Medulla oblongata (tissue), 1 donor: ENCODE measurements at regions not wholly inside any gene's neighbourhood (a gene's known extent, or its start where the extent isn't known, plus 50 kb on each side); places are given as distances from the start of the nearest gene placed in this dataset.

ENCODE experiments used
- DNase-seq: peaks from one replicate; pipeline ENCODE4 v3.0.0-alpha.2; 2015; ENCODE audit errors: extremely low spot score

- DNase-seq = peak; percentile 19
These were observed 505.2 kb downstream of the PLPP3 start for GRCh38 chr1:56074007-56074651.

DNA sequence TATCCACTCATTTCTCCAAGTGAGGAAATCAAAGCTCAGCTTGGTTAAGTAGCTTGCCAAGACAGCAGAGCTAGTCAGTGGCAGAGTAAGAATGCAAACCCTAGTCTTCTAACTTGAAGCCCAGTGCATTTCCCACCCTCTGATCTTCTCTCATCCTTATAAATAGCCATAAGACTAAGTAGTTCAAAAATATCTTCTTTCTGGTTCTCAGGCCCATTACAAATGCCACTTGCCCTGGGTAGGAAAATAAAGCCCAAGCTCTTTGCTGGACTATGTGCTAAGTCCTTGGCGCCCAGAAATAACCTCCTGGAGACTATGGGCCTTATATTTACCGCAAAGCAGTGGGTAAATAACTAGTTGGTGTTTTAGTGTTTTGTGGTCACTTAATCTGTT is 505.8 kb downstream of the PLPP3 start:
- no peak for DNase-seq

- DNase-seq = no peak
These were observed 506.2 kb downstream of the PLPP3 start for GRCh38 chr1:56073206-56073605.

DNA sequence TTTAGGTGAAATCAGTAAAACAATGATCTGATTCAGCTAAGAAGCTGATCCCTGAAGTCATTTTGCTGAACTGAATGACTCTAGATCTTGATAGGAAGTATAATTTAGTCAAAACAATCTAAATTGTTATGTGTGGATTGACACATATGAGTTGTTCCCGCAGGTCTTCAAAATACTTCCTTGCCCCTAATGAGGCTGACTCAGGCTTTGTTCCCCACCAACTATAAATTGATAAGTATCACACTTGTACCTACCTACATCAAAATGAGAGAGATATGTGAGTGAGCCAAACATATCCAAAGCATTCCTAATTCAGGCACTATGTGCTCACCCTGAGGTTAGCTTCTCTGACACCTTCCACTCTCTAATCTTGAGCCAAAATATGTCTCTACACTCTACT is 507.1 kb downstream of the PLPP3 start:
- DNase-seq = no peak

DNA sequence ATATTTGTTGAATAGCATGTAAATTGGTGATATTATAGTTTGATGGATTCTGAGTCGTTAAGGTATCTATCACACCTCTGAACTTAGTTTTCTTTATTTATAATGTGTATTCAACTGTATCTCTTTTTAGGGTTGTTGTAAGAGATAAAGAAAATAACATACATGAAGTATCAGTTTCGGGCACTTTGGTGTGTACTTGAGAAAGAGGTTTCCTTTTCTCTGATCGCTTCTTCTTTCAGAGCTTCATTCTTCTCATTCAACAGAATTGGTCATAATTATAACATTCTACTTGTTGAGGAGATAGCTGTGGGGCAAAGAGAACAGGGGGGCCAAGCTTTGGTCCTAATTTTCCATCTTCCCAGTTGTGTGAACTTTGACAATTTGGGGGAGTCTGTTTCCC is 508.0 kb downstream of the PLPP3 start:
- DNase-seq = no peak

DNA sequence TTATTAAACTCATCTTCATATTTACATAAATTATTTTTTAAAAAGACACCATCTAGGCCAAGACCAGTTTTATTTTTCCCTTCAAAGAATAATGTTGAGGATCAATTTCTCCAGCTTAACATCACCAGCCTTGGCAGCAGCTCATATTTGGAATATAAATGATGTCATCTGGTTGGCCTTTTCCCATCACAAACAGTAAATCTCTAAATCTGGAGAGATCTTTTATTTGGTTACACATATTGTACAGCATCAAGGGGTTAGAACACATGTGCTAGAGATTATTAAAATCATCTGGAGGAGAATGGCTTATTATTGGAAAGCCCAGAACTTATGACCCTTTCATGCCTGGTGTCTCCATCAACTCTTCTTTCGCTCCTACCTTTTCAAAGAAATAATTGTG is 508.8 kb downstream of the PLPP3 start:
- DNase-seq = no peak

DNA sequence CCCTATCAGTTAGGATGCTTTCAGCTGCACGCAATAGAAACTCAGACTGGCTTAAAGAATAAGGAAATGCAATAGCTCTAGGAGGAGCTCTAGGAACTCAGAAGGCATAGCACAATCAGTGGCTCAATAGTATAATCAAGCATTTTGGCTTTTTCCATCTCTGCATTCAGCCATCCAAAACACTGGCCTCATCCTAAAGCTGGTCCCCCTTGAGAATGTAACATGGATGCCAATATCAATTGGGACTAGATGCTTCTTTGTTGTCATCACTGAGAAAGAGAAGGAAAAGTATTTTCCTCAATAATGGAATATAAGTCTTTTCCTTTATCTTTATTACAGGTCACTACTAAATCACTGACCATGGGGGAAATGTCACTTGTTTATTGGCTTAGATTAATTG is 509.5 kb downstream of the PLPP3 start:
- no peak for DNase-seq

- no peak for DNase-seq
These were observed 510.5 kb downstream of the PLPP3 start for GRCh38 chr1:56068908-56069307.

DNA sequence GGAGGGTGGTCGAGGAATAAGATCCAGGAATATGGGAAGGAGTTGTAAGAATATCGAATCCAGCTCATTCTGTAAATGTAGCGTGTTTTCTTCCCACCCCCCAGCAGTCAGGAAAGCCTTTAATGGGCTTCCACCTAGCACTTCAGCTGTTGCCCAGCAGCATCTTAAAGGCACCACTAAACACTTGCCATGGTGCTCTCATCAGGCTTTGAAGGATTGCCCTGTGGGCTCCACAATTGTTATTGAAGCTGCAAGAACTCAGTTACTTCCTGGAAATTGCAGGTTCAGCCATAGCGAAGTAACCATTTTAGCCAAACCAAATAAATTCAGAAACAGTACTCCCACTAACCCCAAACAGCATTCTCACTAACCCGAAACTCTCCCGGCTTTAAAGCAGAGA is 511.2 kb downstream of the PLPP3 start:
- DNase-seq = no peak

DNA sequence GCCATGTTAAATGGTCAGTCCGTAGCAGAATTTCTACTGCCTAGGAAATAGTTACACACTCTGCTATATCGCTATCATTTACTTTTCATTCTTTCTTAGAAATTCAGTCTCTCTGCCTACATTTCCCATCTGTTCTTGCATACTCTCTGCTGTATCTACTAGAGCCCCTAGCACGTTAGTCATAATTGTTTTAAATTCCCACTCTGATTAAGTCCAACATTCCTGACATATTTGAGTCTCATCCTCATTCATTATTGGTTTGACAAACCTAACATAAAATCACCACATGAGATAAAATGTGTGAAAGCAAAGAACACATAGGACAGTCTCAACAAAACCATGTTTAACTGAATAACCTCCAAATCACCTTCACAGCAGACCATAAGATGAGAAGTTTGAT is 513.6 kb downstream of the PLPP3 start:
- no peak for DNase-seq

DNA sequence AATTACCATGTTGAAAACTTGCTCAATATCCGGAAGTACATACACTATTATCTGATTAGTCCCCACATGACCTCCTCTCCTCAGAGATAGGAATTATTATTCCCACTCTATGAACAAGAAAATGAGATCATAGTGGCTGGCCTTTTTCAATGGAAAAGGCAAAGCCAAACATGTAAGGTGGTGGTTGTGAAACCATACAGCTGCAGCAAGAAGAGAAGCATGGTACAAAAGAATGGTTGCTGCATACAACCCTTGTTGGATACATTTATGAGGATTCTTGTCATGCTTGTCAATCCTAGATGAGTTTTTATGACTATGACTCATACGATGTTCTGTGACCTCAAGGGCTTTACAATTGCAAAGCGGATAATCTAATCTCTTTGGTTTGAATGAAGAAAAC is 514.7 kb downstream of the PLPP3 start:
- DNase-seq = no peak

DNA sequence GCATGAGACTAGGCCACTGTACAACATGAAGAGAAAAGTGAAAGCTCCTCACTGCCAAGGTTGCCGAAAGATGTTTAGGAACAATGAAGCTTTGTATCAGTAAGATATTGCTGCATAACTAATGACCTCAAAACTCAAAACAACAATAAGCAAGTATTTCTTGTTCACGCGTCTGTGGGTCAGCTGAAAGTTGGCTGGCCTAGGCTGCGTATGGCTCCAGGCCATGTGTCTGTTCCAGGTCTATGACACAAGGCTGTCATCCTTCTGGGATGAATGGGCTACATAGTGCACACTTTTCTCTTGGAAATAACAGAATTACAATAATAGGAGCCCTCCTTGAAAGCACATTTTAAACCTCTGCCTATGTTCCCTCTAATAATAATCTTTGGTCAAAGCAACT is 515.9 kb downstream of the PLPP3 start:
- peak; percentile 74 for DNase-seq

DNA sequence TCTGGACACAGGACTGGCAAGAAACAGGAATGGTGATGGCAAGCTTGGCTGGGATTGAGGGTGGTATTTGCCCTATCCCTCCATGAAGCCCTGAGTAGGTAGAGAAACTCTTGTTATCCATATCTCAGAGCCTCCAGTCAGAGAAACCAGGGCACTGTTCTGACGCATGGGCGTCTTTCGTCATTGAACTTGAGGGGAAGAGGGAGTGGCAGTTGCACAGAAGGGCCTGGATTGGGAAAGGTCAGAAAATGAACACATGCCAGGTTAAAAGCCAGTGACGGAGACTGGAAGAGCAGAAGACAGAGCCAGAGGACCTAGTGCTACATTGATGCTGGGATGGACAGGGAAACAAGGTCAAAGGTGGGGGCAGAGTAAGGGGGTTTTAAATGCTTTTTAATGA is 516.7 kb downstream of the PLPP3 start:
- no peak for DNase-seq

DNA sequence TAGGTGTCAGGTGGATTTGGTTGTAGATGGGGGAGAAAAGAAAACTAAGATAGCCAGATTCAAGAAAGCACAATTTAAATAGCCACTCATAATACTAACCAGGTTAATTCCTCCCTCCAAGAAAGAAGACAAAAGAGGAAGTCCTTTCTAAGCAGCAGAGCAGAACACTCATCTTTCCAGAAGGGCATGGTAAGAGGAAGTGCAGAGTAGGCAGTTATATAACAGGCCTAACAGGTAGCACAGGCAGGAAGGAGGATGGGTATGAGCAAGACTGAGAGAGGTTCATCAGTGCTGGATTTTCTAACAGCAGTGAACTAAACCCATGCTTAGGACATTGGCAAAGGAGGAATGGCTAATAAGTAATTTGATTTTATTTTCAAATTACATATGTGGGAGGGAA is 517.5 kb downstream of the PLPP3 start:
- DNase-seq = peak; percentile 5

DNA sequence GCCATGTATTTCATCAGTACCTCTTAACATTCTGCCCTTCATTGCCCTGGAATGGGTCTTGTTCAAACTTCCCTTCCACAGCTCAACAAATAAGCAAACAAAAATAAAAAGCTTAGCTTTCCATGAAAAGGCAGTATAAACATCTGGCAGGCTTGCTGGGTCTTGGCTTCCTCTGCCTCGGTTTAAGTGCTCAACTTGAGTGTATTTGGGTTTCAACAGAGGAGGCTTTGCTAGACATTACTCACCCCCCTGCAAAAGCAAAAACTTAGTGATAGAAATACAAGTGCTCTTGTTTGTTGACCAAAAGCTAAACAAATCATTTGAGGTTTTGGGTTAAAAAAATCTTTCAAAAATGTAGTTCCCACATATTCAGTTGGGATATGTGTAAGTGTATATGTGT is 518.5 kb downstream of the PLPP3 start:
- no peak for DNase-seq

GRCh38 chr1:56057466-56058405 is 521.6 kb downstream of the PLPP3 start:
- no peak for DNase-seq

DNA sequence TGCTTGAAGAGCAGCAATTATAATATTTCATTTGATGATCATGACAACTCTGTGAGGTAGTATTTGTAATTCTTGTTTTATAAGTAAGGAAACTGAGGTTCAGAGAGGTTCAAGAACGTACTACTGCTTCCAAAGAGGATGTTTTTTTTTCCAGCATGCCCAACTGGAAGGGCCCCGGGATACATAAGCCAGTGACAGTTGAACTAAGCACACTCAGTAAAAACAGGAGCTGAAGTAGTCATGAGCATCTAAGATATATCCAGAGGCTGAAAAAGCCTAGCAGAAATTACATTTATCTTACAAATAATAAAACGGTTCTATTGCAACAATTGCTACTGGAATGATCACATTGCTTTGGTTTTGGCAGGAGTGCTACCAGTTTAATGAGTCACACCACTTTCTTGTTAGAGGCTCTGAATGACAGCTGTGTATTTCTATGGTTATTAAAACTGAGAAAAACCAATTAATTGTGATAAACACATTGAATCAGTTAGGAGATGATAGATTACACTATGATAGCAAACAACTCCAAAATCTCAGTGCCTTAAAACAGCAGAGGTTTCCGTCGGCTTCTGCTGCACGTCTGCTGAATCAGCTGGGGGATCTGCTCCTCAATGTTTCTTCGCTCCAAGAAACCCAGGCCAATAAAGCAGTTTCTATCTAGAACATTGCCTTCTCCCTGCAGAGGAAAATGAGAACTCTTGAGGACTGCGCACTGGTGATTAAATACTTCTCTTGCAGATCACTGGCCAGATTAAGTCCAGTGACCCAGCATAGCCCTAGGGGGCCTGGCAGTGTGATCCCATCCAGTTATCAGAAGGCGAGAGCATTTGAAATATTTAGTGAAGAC is 522.7 kb downstream of the PLPP3 start:
- no peak for DNase-seq

DNA sequence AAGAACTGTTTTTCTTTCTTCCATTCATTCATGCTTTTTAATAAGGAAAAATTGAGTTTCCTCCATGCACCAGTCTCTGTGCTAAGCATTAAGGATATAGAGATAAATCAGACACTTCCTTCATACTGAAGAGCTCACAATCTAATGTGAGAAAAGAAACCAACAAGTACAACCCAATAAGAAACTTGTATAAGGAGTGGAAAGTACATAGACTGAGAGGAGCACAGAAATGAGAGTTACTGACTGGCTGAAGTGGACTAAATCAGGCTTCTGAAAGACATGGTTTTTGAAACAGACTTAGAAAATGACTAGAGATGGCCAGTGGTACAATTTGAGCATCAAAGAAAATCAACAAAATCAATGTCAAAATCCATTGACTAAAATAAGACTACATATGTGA is 524.4 kb downstream of the PLPP3 start:
- no peak for DNase-seq

- no peak for DNase-seq
These were observed 527.3 kb downstream of the PLPP3 start for GRCh38 chr1:56052041-56052440.

DNA sequence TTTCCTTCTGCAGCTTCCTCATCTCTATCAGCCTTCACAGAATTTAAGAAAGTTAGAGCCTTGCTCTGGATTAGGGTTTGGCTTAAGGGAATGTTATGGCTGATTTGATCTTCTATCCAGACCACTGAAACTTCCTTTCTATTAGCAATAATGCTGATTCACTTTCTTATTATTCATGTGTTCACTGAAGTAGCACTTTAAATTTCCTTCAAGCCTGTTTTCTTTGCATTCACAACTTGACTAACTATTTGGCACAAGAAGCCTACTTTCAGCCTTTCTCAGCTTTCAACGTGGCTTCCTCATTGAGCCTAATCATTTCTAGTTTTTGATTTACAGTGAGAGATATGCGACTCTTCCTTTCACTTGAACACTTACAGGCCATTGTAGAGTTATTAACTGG is 528.5 kb downstream of the PLPP3 start:
- no peak for DNase-seq

GRCh38 chr1:56045477-56045876 is 533.9 kb downstream of the PLPP3 start:
- DNase-seq = no peak

GRCh38 chr1:56045062-56045461 is 534.3 kb downstream of the PLPP3 start:
- no peak for DNase-seq
